IMR-90 (cell line): ENCODE measurements at regions not wholly inside any gene's neighbourhood (a gene's known extent, or its start where the extent isn't known, plus 50 kb on each side); places are given as distances from the start of the nearest gene placed in this dataset.

Experiments used
- ATAC-seq: fragments of 200-7000 bp; cut with Tn5 transposase; 2 replicates; pipeline ENCODE4 v1.9.1; 2020; ENCODE audit warnings: low read depth, mild to moderate bottlenecking, moderate library complexity
- BruUV-seq: library from RNA; stranded (reverse); fragments of 400-500 nt; replicated peaks from 2 replicates; lab custom pipeline; 2021; lab: Mats Ljungman, UMichigan
- CTCF ChIA-PET: fragments of 300-600 bp; formaldehyde crosslinking; extraction: SDS; loops from one replicate; lab custom pipeline; 2021; ENCODE audit warnings: antibody characterized with exemption; lab: Yijun Ruan, JAX
- POLR2A ChIA-PET: fragments of 300-600 bp; sonication (Branson Sonifier 250); formaldehyde crosslinking; loops from one replicate; lab custom pipeline; 2022; ENCODE audit warnings: antibody characterized with exemption; ENCODE audit not compliant: unreplicated experiment; lab: Charles Lee
- DNase-seq: peaks from one replicate; pipeline ENCODE4 v3.0.0; 2013
- H2AFZ ChIP-seq: replicated peaks from 2 replicates; pipeline ENCODE3; 2013; ENCODE audit warnings: low read length, mild to moderate bottlenecking; ENCODE audit not compliant: poor library complexity
- H2AK5ac ChIP-seq: 2 replicates; pipeline ENCODE4 v1.6.1; 2013; ENCODE audit warnings: low read depth, low read length, inconsistent platforms
- H2AK9ac ChIP-seq: replicated peaks from 2 replicates; pipeline ENCODE3; 2013; ENCODE audit warnings: mild to moderate bottlenecking, low read depth, low read length, moderate library complexity; ENCODE audit not compliant: poor library complexity
- H2BK120ac ChIP-seq: 2 replicates; pipeline ENCODE4 v1.6.1; 2013; ENCODE audit warnings: low read depth, low read length, inconsistent platforms
- H2BK15ac ChIP-seq: 3 replicates; pipeline ENCODE4 v1.6.1; 2013; ENCODE audit warnings: low read depth, low read length, inconsistent platforms
- H2BK20ac ChIP-seq: 2 replicates; pipeline ENCODE4 v1.6.1; 2013; ENCODE audit warnings: low read depth, mild to moderate bottlenecking, inconsistent platforms, low read length, moderate library complexity
- H2BK5ac ChIP-seq: 2 replicates; pipeline ENCODE4 v1.6.1; 2013; ENCODE audit warnings: mild to moderate bottlenecking, low read depth, low read length, inconsistent platforms; ENCODE audit not compliant: poor library complexity, severe bottlenecking
- H3K14ac ChIP-seq: replicated peaks from 2 replicates; pipeline ENCODE4 v1.6.1; 2013; ENCODE audit warnings: low read depth, low read length, inconsistent platforms
- H3K18ac ChIP-seq: 2 replicates; pipeline ENCODE4 v1.6.1; 2013; ENCODE audit warnings: low read depth, low read length, control low read depth
- H3K23ac ChIP-seq: 2 replicates; pipeline ENCODE4 v1.6.1; 2013; ENCODE audit warnings: low read depth, low read length, inconsistent platforms
- H3K27ac ChIP-seq: 2 replicates; pipeline ENCODE4 v1.5.1; 2013; ENCODE audit warnings: mild to moderate bottlenecking, control low read depth, low read length; ENCODE audit not compliant: insufficient read depth
- H3K27me3 ChIP-seq: 2 replicates; pipeline ENCODE4 v1.6.1; 2013; ENCODE audit warnings: low read length; ENCODE audit not compliant: control insufficient read depth, insufficient read depth
- H3K36me3 ChIP-seq: 2 replicates; pipeline ENCODE4 v1.6.1; 2013; ENCODE audit warnings: low read length, mixed read lengths; ENCODE audit not compliant: control insufficient read depth, insufficient read depth
- H3K4ac ChIP-seq: 2 replicates; pipeline ENCODE4 v1.6.1; 2013; ENCODE audit warnings: low read depth, low read length, inconsistent platforms
- H3K4me1 ChIP-seq: 2 replicates; pipeline ENCODE4 v1.6.1; 2013; ENCODE audit warnings: low read length, mixed read lengths; ENCODE audit not compliant: control insufficient read depth, insufficient read depth
- H3K4me2 ChIP-seq: 2 replicates; pipeline ENCODE4 v1.6.1; 2013; ENCODE audit warnings: low read depth, mild to moderate bottlenecking, control low read depth, low read length, moderate library complexity
- H3K4me3 ChIP-seq: 2 replicates; pipeline ENCODE4 v1.5.1; 2013; ENCODE audit warnings: low read depth, mild to moderate bottlenecking, control low read depth, low read length, moderate library complexity; ENCODE audit not compliant: insufficient read depth
- H3K56ac ChIP-seq: 2 replicates; pipeline ENCODE4 v1.6.1; 2013; ENCODE audit warnings: low read length, inconsistent platforms; ENCODE audit not compliant: insufficient read depth; ENCODE audit errors: extremely low read depth
- H3K79me1 ChIP-seq, 2 experiments: 2 replicates each; pipeline ENCODE4 v1.6.1; 2013; ENCODE audit warnings: low read length in 2 of 2, inconsistent platforms in 1 of 2, low read depth in 1 of 2
- H3K9ac ChIP-seq: 2 replicates; pipeline ENCODE4 v1.6.1; 2013; ENCODE audit warnings: low read depth, low read length, control low read depth
- H3K9me1 ChIP-seq: 2 replicates; pipeline ENCODE4 v1.6.1; 2013; ENCODE audit warnings: low read length, inconsistent platforms; ENCODE audit not compliant: insufficient read depth
- H3K9me3 ChIP-seq: 2 replicates; pipeline ENCODE4 v1.6.1; 2013; ENCODE audit warnings: low read length; ENCODE audit not compliant: control insufficient read depth, insufficient read depth
- H4K20me1 ChIP-seq: 2 replicates; pipeline ENCODE4 v1.6.1; 2013; ENCODE audit warnings: low read length, inconsistent platforms; ENCODE audit not compliant: insufficient read depth
- H4K5ac ChIP-seq: 2 replicates; pipeline ENCODE4 v1.6.1; 2013; ENCODE audit warnings: mild to moderate bottlenecking, low read depth, low read length, control low read depth
- H4K8ac ChIP-seq, 2 experiments: 2 replicates each; pipeline ENCODE4 v1.6.1; 2013; ENCODE audit warnings: low read depth in 2 of 2, low read length in 2 of 2, control low read depth in 1 of 2, inconsistent platforms in 1 of 2
- H4K91ac ChIP-seq: 2 replicates; pipeline ENCODE4 v1.6.1; 2013; ENCODE audit warnings: low read depth, low read length, inconsistent platforms; ENCODE audit not compliant: insufficient read depth
- CEBPB ChIP-seq: IDR thresholded peaks from 2 replicates; pipeline ENCODE4 v1.6.1; 2012; ENCODE audit warnings: low read depth, low read length, improper control_type of control experiment
- CHD1 ChIP-seq: IDR thresholded peaks from 2 replicates; pipeline ENCODE4 v1.6.1; 2012; ENCODE audit warnings: low read depth, low read length, improper control_type of control experiment
- CTCF ChIP-seq: conservative IDR thresholded peaks from 2 replicates; pipeline ENCODE4 v1.5.1; 2012; ENCODE audit warnings: mild to moderate bottlenecking, low read depth, low read length, improper control_type of control experiment
- MAFK ChIP-seq: IDR thresholded peaks from 2 replicates; pipeline ENCODE4 v1.6.1; 2012; ENCODE audit warnings: low read depth, low read length, improper control_type of control experiment
- MXI1 ChIP-seq: IDR thresholded peaks from 2 replicates; pipeline ENCODE4 v1.6.1; 2012; ENCODE audit warnings: low read depth, mild to moderate bottlenecking, low read length, moderate library complexity, borderline replicate concordance
- NFE2L2 ChIP-seq: fragments of 150-350 bp; IDR thresholded peaks from 2 replicates; pipeline ENCODE4 v1.6.1; 2016; ENCODE audit warnings: low read depth, mild to moderate bottlenecking, low read length
- RAD21 ChIP-seq: IDR thresholded peaks from 2 replicates; pipeline ENCODE4 v1.6.1; 2012; ENCODE audit warnings: low read length, improper control_type of control experiment
- RFX5 ChIP-seq: IDR thresholded peaks from 2 replicates; pipeline ENCODE4 v1.8.0; 2012; ENCODE audit warnings: low read depth, mild to moderate bottlenecking, low read length, moderate library complexity
- WGBS, 2 experiments: methylation state at CpG; one replicate each; pipeline versions ENCODE4 v1.1.5 to v1.1.7; 2013; ENCODE audit warnings: missing lambda C conversion rate in 2 of 2; ENCODE audit not compliant: insufficient read length in 1 of 2; ENCODE audit errors: extremely low coverage in 2 of 2; 5-methylcytosine and 5-hydroxymethylcytosine counted together
- dilution Hi-C: fragments of 300-500 bp; cut with HindIII; formaldehyde crosslinking; loops from one replicate; pipeline ENCODE4 v1.14.3; 2018; ENCODE audit warnings: low sequenced_read_pairs; ENCODE audit not compliant: unreplicated experiment
- in situ Hi-C: fragments of 300-500 bp; cut with MboI; formaldehyde crosslinking; loops from 3 replicates; pipeline ENCODE4 v1.14.3; 2019; ENCODE audit warnings: low sequenced_read_pairs, inconsistent platforms, mixed read lengths
- intact Hi-C: fragments of 100-400 bp; cut with micrococcal nuclease; formaldehyde crosslinking; loops from 2 replicates; pipeline ENCODE4 v1.10.0; 2022
- TF ChIP-seq, protein P1 (sequence below): fragments of 150-350 bp; IDR thresholded peaks from 2 replicates; pipeline ENCODE4 v1.6.1; 2017; ENCODE audit warnings: mild to moderate bottlenecking, antibody characterized with exemption, low read length, low read depth

DNA sequence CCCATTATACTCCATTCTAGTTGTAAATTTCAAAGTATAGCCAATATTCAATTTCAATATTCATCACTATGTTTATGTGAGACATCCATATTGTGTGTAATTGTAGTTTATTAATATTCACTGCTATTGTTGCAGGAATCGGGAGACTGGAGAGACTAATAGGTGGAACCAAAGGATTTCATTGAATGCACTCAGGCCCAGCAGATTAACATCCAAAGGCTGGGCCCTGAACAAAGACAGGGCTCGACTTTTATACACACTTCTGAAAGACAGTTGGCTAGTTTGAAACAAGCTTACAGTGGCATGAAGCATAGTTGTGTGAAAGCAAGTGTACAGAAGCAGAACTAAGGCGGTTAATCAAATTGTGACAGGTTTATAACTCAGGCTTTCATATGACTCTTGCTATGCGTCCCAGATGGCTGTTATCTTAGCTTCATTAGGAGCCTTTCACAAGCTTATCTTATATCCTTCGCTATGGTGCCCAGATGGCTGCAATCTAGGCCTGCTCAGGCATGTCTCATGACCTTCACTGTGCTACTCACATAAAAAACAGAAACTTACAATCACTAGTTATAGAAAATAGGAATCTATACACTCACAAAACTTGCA is 1038.8 kb upstream of the EPHA6 start:
- POLR2A ChIA-PET: no interaction called here
- H3K79me1 ChIP-seq: no peaks in the 10 kb centered on the region
- no TSS peak for BruUV-seq

More for the DNA sequence above, 1038.8 kb upstream of the EPHA6 start:
- dilution Hi-C loops: no loop called here
- no peak overlapping the region for H3K9ac ChIP-seq
- intact Hi-C loops: no loop called here
- no peak overlapping the region for H4K8ac ChIP-seq
- H3K4me1 ChIP-seq: no peaks in the 10 kb centered on the region
- no peak overlapping the region for H2BK120ac ChIP-seq
- ATAC-seq: no peak
- no peaks in the 10 kb centered on the region for H3K36me3 ChIP-seq
- H3K4me3 ChIP-seq: no peak overlapping the region
- H3K23ac ChIP-seq: no peak overlapping the region
- no peak overlapping the region for H3K18ac ChIP-seq
- WGBS, 2 experiments: 55% methylated on average over 2 of the region's 5 CpGs; no CpG with 5 or more reads in 1 of the 2 experiments
- H3K4me2 ChIP-seq: no peak overlapping the region
- CTCF ChIA-PET: no interaction called here
- no peaks in the 10 kb centered on the region for H3K9me1 ChIP-seq
- no peak overlapping the region for H4K91ac ChIP-seq
- no peak for TF ChIP-seq RFX5
- no peak for TF ChIP-seq RAD21
- TF ChIP-seq CTCF: no peak
- no peak for TF ChIP-seq MXI1
- TF ChIP-seq, protein P1, sequence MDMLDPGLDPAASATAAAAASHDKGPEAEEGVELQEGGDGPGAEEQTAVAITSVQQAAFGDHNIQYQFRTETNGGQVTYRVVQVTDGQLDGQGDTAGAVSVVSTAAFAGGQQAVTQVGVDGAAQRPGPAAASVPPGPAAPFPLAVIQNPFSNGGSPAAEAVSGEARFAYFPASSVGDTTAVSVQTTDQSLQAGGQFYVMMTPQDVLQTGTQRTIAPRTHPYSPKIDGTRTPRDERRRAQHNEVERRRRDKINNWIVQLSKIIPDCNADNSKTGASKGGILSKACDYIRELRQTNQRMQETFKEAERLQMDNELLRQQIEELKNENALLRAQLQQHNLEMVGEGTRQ: no peak
- TF ChIP-seq CHD1: no peak
- no peak for TF ChIP-seq CEBPB
- TF ChIP-seq NFE2L2: no peak
- TF ChIP-seq MAFK: no peak
- peaks cover 4% of the 10 kb centered on the region; the same call in 1 of the 2 replicates for H3K9me3 ChIP-seq
- no peak overlapping the region for H3K56ac ChIP-seq
- H2BK20ac ChIP-seq: no peak overlapping the region
- H3K14ac ChIP-seq: no peak overlapping the region
- in situ Hi-C loops: no loop called here
- H2AFZ ChIP-seq: no peak overlapping the region
- no peak overlapping the region for H2BK15ac ChIP-seq
- no peak overlapping the region for H4K5ac ChIP-seq
- H3K4ac ChIP-seq: no peak overlapping the region
- no peak overlapping the region for H2AK9ac ChIP-seq
- DNase-seq: no peak
- H3K27me3 ChIP-seq: no peaks in the 10 kb centered on the region
- no peaks in the 10 kb centered on the region for H4K20me1 ChIP-seq
- H2AK5ac ChIP-seq: no peak overlapping the region
- H3K27ac ChIP-seq: no peak overlapping the region
- no peak overlapping the region for H2BK5ac ChIP-seq
